Mammary epithelial cell (primary cell): ENCODE measurements at regions not wholly inside any gene's neighbourhood (a gene's known extent, or its start where the extent isn't known, plus 50 kb on each side); places are given as distances from the start of the nearest gene placed in this dataset.

ENCODE experiments used
- CTCF ChIP-seq, 2 donors: IDR thresholded peaks in 1 of 2; conservative IDR thresholded peaks in 1 of 2; 2 replicates each; pipeline ENCODE4 v1.5.1; 2011 to 2012; ENCODE audit warnings: inconsistent platforms in 2 of 2, low read length in 2 of 2, mild to moderate bottlenecking in 2 of 2, control low read depth in 1 of 2, low read depth in 1 of 2; ENCODE audit not compliant: insufficient read depth in 1 of 2; ENCODE audit errors: extremely low read depth in 1 of 2
- EZH2 ChIP-seq: IDR thresholded peaks from 2 replicates; pipeline ENCODE4 v1.6.1; 2012; ENCODE audit warnings: low read length, inconsistent platforms, borderline replicate concordance

- TF ChIP-seq CTCF (conservative IDR thresholded peaks at IDR 0.05 in 1 of 2, IDR thresholded peaks at IDR 0.05 in 1 of 2; ENCODE audit: extremely low read depth in 1 of 2, insufficient read depth in 1 of 2, low read depth in 1 of 2, low read length in 2 of 2), result no peak
- TF ChIP-seq EZH2, result no peak
Observed at GRCh38 chr3:176911579-176911978, 285.7 kb downstream of the TBL1XR1 start.
